ENCODE measurements at regions not wholly inside any gene's neighbourhood (a gene's known extent, or its start where the extent isn't known, plus 50 kb on each side); places are given as distances from the start of the nearest gene placed in this dataset.
A peak's percentile ranks its signal among the peaks of the same experiment; 100 is the strongest.

DNA sequence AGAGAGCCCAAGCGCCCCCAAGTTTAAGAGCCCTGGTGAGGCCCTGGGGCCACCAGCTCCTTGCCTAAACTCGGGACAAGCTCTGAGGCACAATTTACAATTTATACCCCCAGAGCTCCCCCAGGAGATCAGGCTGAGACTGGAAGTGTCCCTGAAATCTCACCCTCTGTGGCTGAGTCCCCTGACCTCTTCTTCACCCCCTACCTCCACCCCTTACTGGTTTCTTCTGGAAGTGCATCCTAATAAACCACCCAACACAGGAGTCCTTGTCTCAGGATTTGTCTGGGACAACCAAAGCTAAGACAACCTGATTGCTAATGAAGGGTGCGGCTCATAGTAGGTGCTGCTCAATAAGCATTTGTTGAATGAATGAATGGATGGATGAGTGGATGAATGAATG lies 206.4 kb downstream of the BCL11B start:
- DNase-seq (ENCODE audit: low spot score), result no peak

DNA sequence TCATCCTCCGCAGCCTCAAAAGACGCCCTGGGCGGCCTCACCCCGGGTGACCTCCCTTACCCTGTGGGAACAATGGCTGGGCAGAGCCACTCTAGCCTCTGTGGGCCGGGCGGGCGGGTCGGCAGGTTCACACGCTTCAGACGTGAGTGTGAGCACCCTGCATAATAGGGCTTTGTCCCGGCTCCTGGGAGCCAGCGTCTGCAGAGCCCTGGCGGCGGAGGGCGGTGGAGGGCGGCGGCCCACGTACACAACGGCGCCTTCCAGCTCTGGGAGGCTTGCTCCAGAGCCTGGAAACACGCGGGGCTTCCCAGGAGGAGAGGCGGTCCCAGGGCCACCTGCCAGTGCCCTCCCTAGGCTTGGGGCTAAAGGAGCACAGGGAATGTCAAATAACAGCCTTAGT lies 205.6 kb downstream of the BCL11B start:
- DNase-seq (ENCODE audit: low spot score), result no peak

GRCh38 chr14:99067141-99067920 lies 204.7 kb downstream of the BCL11B start:
- DNase-seq (ENCODE audit: low spot score), result no peak

- no peak for DNase-seq (ENCODE audit: low spot score)
These were observed 204.1 kb downstream of the BCL11B start for GRCh38 chr14:99067927-99068326.

- no peak for DNase-seq (ENCODE audit: low spot score)
These were observed 202.1 kb downstream of the BCL11B start for GRCh38 chr14:99069946-99070345.

- no peak for DNase-seq (ENCODE audit: low spot score)
These were observed 199.6 kb downstream of the BCL11B start for GRCh38 chr14:99072433-99072832.

DNA sequence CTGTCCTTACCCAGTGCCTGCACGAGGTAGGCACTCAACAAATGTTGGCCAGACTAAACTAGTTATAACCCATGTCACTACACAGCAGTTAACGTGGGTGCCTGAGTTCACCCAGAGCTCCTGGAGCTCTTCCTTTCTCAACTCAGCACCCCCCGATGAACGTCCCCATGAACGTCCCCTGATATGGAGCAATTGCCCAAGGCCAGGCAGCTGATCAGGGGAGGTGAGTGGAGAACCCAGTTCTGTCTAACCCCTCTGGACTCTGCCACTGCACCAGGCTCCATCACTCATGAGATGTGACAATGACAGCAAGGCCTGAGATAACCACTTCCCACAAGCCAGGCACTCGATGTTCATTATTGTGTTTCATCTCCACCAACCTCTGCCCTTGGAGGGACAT lies 199.0 kb downstream of the BCL11B start:
- DNase-seq (ENCODE audit: low spot score), result no peak

- no peak for DNase-seq (ENCODE audit: low spot score)
These were observed 198.6 kb downstream of the BCL11B start for GRCh38 chr14:99073431-99073830.

GRCh38 chr14:99075061-99075460 lies 196.9 kb downstream of the BCL11B start:
- DNase-seq (ENCODE audit: low spot score), result no peak

- no peak for DNase-seq (ENCODE audit: low spot score)
These were observed 196.1 kb downstream of the BCL11B start for GRCh38 chr14:99075771-99076375.

- DNase-seq (ENCODE audit: low spot score), result peak; percentile 3
These were observed 194.7 kb downstream of the BCL11B start for GRCh38 chr14:99077076-99077843.

GRCh38 chr14:99077844-99078236 lies 194.2 kb downstream of the BCL11B start:
- DNase-seq (ENCODE audit: low spot score), result no peak

- no peak for DNase-seq (ENCODE audit: low spot score)
These were observed 193.6 kb downstream of the BCL11B start for GRCh38 chr14:99078426-99078825.

DNA sequence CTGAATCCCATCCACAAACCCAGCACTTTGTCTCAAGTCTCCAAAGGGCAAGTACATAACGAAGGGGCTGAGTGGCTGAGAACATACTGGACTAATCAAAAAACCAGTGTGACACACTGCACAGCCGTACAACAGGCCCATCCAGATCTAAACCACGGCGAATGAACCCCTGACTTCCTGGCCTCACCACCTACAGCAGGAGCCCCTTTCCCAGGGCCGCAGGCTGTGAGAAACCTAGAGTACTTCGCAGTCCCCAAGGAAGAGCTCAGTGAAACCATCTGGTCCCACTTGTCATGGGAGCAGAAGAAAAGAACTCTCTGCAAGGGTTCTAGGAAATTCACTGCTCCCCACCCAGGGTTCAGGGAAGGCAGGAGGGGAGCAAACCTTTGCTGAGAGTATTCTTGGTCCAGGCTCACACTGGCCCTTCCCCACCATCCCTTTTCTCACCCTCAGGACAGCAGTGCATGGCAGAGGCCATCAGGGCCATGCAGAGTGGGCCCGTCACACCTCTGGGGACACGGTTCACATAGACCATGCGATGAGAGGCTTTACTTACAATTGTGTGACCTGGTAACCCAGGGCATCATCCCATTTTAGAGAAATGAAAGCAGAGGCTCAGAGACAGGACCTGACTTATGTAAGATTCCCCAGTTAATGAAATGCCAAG lies 192.8 kb downstream of the BCL11B start:
- DNase-seq (ENCODE audit: low spot score), result no peak

GRCh38 chr14:99080306-99080705 lies 191.7 kb downstream of the BCL11B start:
- DNase-seq (ENCODE audit: low spot score), result no peak

- no peak for DNase-seq (ENCODE audit: low spot score)
These were observed 190.7 kb downstream of the BCL11B start for GRCh38 chr14:99081156-99081765.

- DNase-seq (ENCODE audit: low spot score), result no peak
These were observed 190.1 kb downstream of the BCL11B start for GRCh38 chr14:99081880-99082279.

DNA sequence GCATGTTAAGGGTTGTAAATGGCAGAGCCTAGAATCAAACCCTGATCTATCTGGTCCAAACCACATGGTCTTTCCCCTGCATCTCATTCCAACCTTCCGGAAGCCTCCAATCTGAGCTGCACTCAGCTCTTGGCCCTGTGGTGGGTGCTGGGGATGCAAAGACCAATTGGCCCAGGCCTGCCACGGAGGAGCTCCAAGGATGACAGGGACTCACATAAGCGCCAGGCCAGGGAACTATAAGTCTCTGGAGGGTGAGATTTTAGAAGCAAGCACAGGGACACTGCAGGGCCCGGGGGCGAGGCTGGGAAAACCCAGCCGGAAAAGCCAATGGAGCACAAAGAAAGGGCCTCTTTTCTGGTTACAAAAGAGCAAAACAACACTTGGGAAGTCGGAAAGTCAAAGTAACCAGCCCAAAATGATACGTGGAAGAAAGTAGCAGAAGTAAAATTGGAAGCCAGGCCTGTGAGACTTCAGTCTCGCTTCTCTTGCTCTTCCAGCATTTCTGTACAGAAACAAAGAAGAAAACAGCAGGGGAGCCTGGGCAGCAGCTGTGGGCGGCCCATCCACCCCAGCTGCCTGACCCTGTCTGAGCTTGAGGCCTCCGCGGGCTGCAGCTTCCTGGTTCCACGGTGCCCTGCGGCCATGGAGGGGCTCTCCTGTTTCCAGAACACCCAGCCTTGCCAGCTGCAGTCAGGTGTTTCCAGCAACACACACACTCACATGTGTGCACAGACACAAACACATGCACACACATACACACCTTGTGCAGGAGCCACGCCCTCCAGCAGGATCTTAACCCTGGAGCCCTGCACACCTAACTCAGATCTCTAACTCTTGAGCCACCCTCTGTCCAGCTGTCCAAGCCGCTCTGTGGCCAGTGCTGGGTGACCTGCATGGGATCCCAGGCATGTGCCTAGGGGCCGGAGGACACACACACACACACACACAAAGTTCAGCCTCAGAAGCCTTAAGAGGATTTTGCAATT lies 178.2 kb downstream of the BCL11B start:
- DNase-seq (ENCODE audit: low spot score), result no peak

- DNase-seq (ENCODE audit: low spot score), result no peak
These were observed 177.1 kb downstream of the BCL11B start for GRCh38 chr14:99094901-99095300.

- DNase-seq (ENCODE audit: low spot score), result no peak
These were observed 176.6 kb downstream of the BCL11B start for GRCh38 chr14:99095369-99095768.

DNA sequence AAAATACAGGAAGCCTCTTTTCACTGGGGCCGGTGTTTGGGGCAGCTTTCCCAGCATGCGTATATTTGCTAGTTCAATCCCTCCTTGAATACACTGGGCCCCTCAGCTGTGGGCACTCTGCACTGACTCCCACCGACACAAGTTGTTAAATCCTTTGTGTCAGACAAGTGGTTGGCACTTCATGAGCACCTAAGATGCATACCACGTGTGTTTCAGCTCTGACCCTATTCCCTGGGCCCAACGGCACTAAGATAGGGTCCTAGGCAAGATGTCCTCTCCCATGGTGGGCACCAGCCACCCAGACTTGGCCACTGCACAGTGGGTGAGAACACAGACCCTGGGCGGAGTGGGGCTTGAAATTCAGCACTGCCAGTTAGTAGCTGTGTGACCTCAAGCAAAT lies 173.8 kb downstream of the BCL11B start:
- no peak for DNase-seq (ENCODE audit: low spot score)
